CD1c-positive myeloid dendritic cell (primary cell): ENCODE measurements at regions not wholly inside any gene's neighbourhood (a gene's known extent, or its start where the extent isn't known, plus 50 kb on each side); places are given as distances from the start of the nearest gene placed in this dataset.

Experiments used
- DNase-seq: peaks from one replicate; pipeline ENCODE4 v3.0.0-alpha.2; 2016; ENCODE audit errors: extremely low spot score

- no peak for DNase-seq
Observed at GRCh38 chr16:85423631-85424030, 189.5 kb upstream of the GSE1 start.

DNA sequence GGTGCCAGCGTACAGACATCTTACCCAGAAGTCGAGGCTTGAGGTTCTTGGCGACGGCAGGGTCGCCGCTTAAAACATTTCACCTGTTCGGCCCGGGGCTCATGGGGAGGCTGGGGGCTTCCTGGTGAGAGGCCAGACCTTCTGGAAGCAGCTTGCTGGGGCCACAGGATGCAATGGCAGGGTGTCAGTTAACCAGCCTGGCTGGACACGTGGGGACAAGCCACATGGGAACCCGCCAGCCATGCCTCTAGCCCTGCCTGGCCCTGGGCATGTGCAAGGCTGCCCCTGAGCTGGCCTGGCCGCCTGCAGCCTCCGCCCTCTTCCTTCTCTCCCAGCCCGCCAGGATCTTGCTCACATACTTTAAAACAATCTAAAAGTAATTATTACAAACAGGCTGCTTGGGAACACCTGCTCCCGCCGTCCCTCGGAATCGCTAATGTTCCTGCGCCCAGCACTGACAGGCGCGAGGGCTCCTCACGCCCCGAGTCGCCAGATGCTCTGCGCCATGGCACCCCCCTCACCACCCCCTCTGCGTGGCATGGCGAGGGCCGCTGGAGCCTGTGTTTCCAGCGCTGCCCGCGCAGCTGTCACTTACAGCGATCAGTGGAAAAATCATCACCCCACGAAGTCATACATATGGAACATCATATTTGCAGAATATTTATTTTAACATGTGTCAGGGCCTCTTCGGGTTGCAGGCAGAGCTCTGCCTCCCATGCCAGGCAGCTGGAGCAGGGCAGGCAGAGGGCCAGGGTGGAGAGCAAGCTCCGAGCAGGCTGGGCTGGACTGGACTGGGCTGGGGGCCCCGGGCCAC lies 188.7 kb upstream of the GSE1 start:
- no peak for DNase-seq

DNA sequence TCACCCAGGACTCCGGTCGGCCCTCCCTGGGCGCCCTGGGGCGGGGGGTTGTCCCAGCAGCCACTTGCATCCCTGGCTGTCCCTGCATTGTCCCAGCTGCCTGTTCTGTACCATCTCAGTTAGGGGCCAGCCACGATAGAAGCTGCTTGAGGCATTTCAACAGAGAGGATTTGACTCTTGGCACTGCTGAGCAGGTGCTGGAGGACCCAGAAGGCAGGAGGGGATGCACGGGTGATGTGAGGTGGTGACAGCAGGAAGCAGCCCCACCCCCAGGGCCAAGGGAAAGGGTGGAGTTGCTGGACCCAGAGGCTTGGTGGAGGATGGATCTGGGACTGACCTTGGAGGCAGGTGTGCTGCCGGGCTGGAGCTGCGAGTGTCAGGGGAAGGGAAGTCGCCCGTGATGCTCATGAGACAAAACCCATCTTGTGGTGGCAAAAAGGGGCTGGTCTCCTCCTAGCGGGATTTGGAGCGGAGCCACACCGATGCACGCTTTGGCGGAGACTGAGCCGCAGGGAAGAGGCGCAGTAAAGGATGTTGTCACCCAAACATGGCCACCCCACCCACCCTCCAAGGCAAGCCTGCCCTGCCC lies 188.0 kb upstream of the GSE1 start:
- no peak for DNase-seq

- DNase-seq = no peak
Observed at GRCh38 chr16:85426806-85427205, 186.3 kb upstream of the GSE1 start.

DNA sequence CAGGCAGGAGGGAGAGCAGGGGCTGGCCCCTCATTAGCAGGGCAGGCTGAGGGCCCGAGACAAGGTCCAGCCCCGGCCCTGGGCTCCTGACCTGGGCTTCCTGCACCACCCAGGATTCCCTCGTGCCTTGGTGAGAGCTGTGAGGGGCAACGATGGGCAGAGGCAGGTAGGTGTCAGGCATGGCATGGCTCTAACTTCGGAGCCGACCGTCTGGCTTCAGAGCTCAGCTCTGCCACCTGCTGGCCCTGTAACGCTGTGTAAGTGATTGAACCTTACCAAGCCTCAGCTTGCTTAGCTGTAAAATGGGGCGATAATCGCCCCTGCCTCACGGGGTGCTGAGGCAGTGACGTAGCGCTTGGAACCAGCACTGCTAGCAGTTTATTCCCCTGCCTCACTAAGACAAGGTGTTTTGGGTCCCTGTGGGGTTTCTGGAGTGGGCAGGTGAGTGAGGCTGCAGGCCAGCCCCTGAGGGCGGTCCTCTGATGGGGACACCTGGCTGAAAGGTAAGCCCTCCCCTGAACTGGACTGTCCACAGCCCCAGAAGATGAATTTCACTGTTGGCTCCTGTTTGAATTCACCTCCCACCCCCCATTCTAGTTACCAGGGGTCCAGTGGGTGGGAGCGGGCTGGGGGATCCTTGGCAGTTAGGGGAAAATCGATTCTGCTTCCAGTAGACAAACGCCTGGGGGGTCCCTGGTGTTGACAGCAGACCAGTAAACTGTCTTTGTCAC lies 184.8 kb upstream of the GSE1 start:
- peak; percentile 17 for DNase-seq

- no peak for DNase-seq
Observed at GRCh38 chr16:85428899-85429775, 184.0 kb upstream of the GSE1 start.

DNA sequence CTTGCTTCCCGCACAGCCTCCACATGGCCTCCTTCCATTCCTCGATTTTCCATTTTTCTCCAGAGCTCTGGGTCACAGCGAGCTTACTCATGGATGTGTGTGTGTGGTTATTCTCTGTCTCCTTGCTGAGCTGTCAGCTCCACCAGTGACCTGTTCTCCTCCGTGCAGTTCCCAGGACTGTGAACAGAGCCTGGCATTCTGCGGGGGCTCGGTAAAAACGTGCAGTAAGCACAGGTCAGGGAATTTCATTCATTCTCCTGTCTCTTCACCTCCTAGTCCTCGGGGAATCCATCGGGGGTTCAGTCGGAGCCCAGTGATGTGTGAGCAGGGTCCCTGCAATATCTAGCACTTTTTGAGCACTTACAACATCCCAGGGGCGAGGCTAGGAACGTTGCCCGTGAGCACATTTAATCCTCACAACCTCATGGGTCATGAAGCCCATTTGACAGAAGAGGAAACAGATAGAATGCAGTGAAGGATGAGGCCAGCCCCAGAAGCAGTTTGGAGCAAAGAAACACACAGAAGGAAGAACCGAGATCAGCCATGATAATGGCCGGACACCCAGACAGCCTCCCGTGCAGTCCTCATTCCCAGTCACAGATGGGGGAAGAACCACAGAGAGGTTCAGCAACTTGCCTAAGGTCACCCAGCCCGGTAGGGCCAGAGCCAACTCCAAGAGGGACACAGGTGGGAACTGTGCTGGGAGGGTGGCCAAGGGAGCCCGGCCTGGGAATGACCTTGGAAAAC lies 183.2 kb upstream of the GSE1 start:
- DNase-seq = no peak

DNA sequence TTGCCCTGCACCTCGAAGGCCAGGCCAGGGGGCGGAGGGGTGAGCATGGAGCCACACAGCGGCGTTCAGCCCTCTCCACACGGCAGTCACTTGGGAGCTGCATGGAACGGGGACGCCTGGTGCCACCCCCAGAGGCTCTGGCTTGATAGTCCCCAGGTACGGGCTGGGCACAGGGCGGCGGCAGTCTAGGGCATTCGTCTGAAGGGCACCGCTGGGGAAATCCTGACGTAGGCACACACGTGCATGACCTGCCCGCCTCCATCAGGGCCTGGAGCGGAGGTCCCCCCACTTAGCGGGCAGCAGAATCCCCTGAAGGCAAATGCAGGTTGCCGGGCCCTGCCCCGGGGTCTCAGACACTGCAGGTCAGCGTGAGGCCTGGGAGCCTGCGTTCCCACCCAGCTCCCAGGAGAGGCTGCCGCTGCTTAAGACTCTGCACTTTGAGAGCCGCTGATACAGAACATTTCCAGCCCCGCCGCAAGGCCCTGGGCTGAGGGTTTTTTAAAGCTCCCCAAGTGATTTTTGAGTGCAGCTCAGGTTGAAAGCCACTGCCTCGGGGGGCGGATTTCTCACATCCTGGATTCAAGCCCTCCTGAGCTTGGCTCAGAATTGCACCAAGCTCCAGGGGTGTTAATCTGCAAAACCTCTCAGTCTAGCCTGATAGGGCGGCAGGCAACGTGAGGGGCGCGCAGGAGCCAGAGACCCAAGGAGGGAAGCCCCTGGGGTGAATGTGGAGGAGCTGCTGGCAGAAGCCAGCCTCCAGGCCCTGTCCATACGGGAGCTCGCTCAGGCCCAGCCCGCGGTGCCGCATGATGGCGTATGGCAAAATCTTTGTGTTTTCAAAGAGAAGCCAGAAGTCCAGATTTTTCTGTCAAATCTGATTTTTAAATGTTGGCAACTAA lies 182.3 kb upstream of the GSE1 start:
- no peak for DNase-seq

- DNase-seq = no peak
Observed at GRCh38 chr16:85431431-85432124, 181.5 kb upstream of the GSE1 start.

GRCh38 chr16:85432606-85433005 lies 180.5 kb upstream of the GSE1 start:
- no peak for DNase-seq

GRCh38 chr16:85433477-85433876 lies 179.6 kb upstream of the GSE1 start:
- no peak for DNase-seq

GRCh38 chr16:85435286-85435685 lies 177.8 kb upstream of the GSE1 start:
- DNase-seq = no peak

DNA sequence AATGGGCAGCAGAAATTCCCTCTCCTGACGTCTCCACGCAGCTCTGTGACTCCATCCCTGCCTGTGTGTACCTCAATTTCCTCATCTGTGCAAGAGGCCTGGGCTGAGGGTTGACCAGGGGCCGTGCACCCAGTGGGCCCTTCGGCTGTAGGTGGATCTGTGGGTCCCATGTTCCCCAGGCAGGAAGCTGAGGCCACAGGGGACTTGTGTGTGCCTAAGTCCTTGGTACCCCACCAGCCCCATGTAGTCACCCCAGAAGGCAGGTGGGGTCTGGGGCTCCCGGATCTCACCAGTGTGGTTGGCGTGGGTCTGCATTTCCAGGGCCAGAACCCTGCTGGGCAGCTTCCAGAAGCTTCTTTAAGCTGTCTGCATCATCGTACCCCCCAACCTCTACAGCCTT lies 177.4 kb upstream of the GSE1 start:
- DNase-seq = no peak

DNA sequence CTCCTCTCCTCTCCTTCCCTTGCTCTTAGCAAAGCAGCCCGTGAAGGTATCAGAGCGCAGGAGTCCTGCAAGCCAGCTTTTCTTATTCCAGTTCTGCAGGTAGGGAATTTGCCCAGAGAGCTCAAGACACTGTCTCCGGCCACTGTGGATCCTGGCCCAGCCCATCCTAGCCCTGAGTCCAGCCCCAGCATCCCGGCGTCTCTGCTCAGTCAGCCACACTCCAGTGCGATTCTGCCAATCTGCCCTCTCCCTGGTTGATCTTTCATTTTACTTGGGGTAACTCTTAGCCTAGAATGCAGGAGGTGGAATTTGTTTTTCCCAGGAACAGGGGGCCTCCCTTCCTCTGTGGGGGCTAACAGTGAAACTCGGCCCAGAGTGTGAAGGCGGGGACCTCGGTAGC lies 176.9 kb upstream of the GSE1 start:
- DNase-seq = no peak

GRCh38 chr16:85436636-85437165 lies 176.4 kb upstream of the GSE1 start:
- no peak for DNase-seq

- peak; percentile 76 for DNase-seq
Observed at GRCh38 chr16:85437166-85438052, 175.7 kb upstream of the GSE1 start.

GRCh38 chr16:85438981-85439685 lies 174.0 kb upstream of the GSE1 start:
- no peak for DNase-seq

DNA sequence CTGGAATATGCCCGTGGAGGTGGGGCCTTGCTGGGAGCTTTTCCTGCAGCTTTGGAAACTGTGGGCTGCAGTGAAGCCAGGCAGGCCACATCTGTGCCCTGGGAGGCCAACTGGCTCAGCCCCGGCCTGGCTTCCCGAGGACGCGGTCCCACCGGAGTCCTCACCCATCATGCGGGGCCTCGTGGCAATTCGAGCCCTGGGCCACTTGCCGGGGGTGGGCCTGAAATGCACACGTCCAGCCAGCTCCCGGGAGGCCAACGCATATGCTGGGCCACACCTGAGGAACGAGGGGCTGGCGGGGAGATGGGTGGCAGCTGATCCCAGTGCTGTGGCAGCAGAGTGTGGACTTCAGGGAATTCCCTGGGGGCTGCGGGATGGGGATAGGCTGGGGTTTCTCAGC lies 172.4 kb upstream of the GSE1 start:
- DNase-seq = no peak
